PC-9 (cell line): ENCODE measurements at regions not wholly inside any gene's neighbourhood (a gene's known extent, or its start where the extent isn't known, plus 50 kb on each side); places are given as distances from the start of the nearest gene placed in this dataset.

Experiments
- BruUV-seq: library from RNA; stranded (reverse); fragments of 400-500 nt; replicated peaks from 2 replicates; lab custom pipeline; 2021; lab: Mats Ljungman, UMichigan
- CTCF ChIA-PET: fragments of 300-600 bp; sonication (Branson Sonifier 250); formaldehyde crosslinking; loops from one replicate; lab custom pipeline; 2022; ENCODE audit warnings: antibody characterized with exemption; lab: Charles Lee
- POLR2A ChIA-PET: fragments of 300-600 bp; sonication (Branson Sonifier 250); formaldehyde crosslinking; loops from one replicate; lab custom pipeline; 2022; ENCODE audit warnings: antibody characterized with exemption; ENCODE audit not compliant: unreplicated experiment; lab: Charles Lee
- DNase-seq, 2 experiments: peaks; one replicate each; pipeline versions ENCODE4 v3.0.0 to v3.0.0-alpha.2; 2015 to 2022; ENCODE audit warnings: mixed read lengths in 1 of 2
- H2AFZ ChIP-seq: fragments of 200-600 bp; sonication (generic); 2 replicates; pipeline ENCODE4 v1.8.1; 2017; ENCODE audit warnings: antibody characterized with exemption
- H3F3A ChIP-seq: fragments of 200-600 bp; sonication (generic); 2 replicates; pipeline ENCODE4 v1.8.1; 2017; ENCODE audit warnings: antibody characterized with exemption, mild to moderate bottlenecking, low read depth; ENCODE audit not compliant: insufficient read depth
- H3K27ac ChIP-seq: fragments of 200-600 bp; sonication (generic); 2 replicates; pipeline ENCODE4 v1.6.1; 2016; ENCODE audit warnings: mixed run types
- H3K27me3 ChIP-seq: fragments of 200-600 bp; sonication (generic); 2 replicates; pipeline ENCODE4 v1.6.1; 2016; ENCODE audit warnings: low read depth, mixed run types; ENCODE audit not compliant: insufficient read depth
- H3K36me3 ChIP-seq: fragments of 200-600 bp; sonication (generic); 2 replicates; pipeline ENCODE4 v1.6.1; 2016; ENCODE audit warnings: low read depth, mixed run types
- H3K4me1 ChIP-seq: fragments of 200-600 bp; sonication (generic); replicated peaks from 2 replicates; pipeline ENCODE4 v1.6.1; 2016; ENCODE audit warnings: mixed run types; ENCODE audit not compliant: insufficient read depth
- H3K4me2 ChIP-seq: fragments of 200-600 bp; sonication (generic); 2 replicates; pipeline ENCODE4 v1.6.1; 2017; ENCODE audit warnings: mixed run types
- H3K4me3 ChIP-seq: fragments of 200-600 bp; sonication (generic); 2 replicates; pipeline ENCODE4 v1.6.1; 2016; ENCODE audit warnings: mixed run types
- H3K79me2 ChIP-seq: fragments of 200-600 bp; sonication (generic); 2 replicates; pipeline ENCODE4 v1.6.1; 2017; ENCODE audit warnings: low read depth, mixed run types
- H3K9me2 ChIP-seq: fragments of 200-600 bp; sonication (generic); 2 replicates; pipeline ENCODE4 v1.8.1; 2017; ENCODE audit warnings: mild to moderate bottlenecking; ENCODE audit not compliant: insufficient read depth
- H3K9me3 ChIP-seq: fragments of 200-600 bp; sonication (generic); 2 replicates; pipeline ENCODE4 v1.8.1; 2016; ENCODE audit warnings: low read depth; ENCODE audit not compliant: insufficient read depth
- H4K20me1 ChIP-seq: fragments of 200-600 bp; sonication (generic); 2 replicates; pipeline ENCODE4 v1.8.1; 2017; ENCODE audit not compliant: insufficient read depth
- EZH2 ChIP-seq: fragments of 200-600 bp; sonication (generic); IDR thresholded peaks from 2 replicates; pipeline ENCODE4 v1.8.0; 2017; ENCODE audit warnings: antibody characterized with exemption, low read depth
- intact Hi-C: fragments of 100-400 bp; cut with micrococcal nuclease; formaldehyde crosslinking; loops from one replicate; pipeline ENCODE4 v1.10.0; 2022; ENCODE audit not compliant: unreplicated experiment
- TF ChIP-seq, protein P1 (sequence below): fragments of 200-600 bp; sonication (generic); conservative IDR thresholded peaks from 2 replicates; pipeline ENCODE4 v1.6.1; 2017; ENCODE audit warnings: mixed run types, antibody characterized with exemption, mild to moderate bottlenecking, moderate library complexity

DNA sequence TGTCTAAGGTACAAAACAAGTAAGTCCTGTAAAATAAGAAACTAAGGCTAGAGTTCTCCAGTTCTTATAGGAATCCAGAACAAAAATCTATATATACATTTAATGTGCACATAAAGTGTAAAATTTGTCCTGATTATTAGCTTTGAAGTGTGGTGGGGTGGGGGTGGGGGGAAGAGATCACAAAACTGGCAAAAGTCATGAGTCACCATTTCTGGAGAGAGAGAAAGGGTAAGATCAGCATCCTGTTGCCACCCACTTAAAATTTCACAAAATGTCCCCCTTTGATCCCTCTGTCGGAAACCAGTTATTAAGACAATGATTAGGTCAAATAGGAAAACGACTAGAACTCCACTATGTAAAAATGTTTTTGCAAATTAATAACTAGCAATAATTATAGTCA lies 482.0 kb upstream of the POU3F2 start:
- Histone ChIP-seq H3K27ac (no peak overlapping the region), H3K4me3 (no peak overlapping the region), H3K9me3 (no peaks in the 10 kb centered on the region), H3K9me2 (no peaks in the 10 kb centered on the region), H3K4me2 (no peak overlapping the region), H3K36me3 (no peaks in the 10 kb centered on the region), H2AFZ (no peak overlapping the region), H3F3A (no peaks in the 10 kb centered on the region), H3K79me2 (no peaks in the 10 kb centered on the region), H4K20me1 (0 out of 2 replicates have a peak, but pooled peaks cover 3% of the 10 kb centered on the region), H3K4me1 (no peaks in the 10 kb centered on the region), H3K27me3 (no peaks in the 10 kb centered on the region)
- CTCF ChIA-PET = no interaction called here
- no peak for DNase-seq
- no TSS peak for BruUV-seq
- TF ChIP-seq, protein P1, sequence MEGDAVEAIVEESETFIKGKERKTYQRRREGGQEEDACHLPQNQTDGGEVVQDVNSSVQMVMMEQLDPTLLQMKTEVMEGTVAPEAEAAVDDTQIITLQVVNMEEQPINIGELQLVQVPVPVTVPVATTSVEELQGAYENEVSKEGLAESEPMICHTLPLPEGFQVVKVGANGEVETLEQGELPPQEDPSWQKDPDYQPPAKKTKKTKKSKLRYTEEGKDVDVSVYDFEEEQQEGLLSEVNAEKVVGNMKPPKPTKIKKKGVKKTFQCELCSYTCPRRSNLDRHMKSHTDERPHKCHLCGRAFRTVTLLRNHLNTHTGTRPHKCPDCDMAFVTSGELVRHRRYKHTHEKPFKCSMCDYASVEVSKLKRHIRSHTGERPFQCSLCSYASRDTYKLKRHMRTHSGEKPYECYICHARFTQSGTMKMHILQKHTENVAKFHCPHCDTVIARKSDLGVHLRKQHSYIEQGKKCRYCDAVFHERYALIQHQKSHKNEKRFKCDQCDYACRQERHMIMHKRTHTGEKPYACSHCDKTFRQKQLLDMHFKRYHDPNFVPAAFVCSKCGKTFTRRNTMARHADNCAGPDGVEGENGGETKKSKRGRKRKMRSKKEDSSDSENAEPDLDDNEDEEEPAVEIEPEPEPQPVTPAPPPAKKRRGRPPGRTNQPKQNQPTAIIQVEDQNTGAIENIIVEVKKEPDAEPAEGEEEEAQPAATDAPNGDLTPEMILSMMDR = no peak
- no peak for TF ChIP-seq EZH2
- POLR2A ChIA-PET = no interaction called here
- intact Hi-C loops = no loop called here

DNA sequence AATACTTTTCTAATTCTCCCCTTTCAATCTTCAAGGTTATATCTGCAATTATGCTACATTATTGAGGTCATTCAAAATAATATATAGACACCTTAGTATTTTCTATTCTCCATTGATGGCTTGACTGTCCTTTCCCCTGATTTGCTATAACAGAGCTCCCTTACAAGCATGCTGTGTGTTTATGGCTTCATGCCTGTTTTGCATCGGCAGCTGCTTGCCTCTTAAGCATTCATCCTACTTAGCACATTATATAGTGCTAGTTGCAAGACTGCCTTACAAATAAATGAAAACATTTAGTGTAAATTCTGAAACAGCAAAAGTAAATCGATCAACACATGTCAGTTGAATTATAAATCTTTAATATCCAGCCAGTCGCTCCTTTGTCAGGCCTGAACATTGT lies 476.2 kb upstream of the POU3F2 start:
- no peak overlapping the region for H3K4me2 ChIP-seq
- H3K4me1 ChIP-seq = no peaks in the 10 kb centered on the region
- H3K4me3 ChIP-seq = no peak overlapping the region
- no peaks in the 10 kb centered on the region for H3F3A ChIP-seq
- no peaks in the 10 kb centered on the region for H4K20me1 ChIP-seq
- no peaks in the 10 kb centered on the region for H3K36me3 ChIP-seq
- intact Hi-C loops = no loop called here
- H2AFZ ChIP-seq = no peak overlapping the region
- CTCF ChIA-PET = no interaction called here
- H3K27me3 ChIP-seq = no peaks in the 10 kb centered on the region
- no peak for DNase-seq
- no peaks in the 10 kb centered on the region for H3K79me2 ChIP-seq
- POLR2A ChIA-PET = no interaction called here
- no peak for TF ChIP-seq EZH2
- TF ChIP-seq, protein P1 = no peak
- H3K9me2 ChIP-seq = no peaks in the 10 kb centered on the region
- H3K27ac ChIP-seq = no peak overlapping the region
- no TSS peak for BruUV-seq
- no peaks in the 10 kb centered on the region for H3K9me3 ChIP-seq

DNA sequence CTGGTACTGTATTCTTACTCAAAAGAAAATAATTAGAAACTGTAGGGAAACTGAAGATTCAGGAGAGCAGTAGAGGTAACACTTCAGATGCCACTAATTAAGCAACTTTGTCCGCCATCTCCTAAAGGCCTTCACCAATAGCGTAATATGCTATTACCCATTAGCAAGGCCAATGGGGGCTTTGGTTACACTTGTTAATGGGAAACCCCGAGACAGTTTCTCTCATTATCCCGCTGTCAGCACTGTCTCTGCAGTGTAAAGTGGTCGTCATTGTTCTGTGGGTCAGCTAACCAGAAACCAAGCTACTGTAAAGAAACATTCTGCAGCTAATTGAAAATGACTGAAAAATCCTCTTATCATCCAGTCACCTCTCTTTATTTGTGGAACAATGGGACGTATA lies 468.0 kb upstream of the POU3F2 start:
- Histone ChIP-seq H3K27me3 (no peaks in the 10 kb centered on the region), H3K4me1 (no peaks in the 10 kb centered on the region), H3K79me2 (no peaks in the 10 kb centered on the region), H3K4me2 (no peak overlapping the region), H3K27ac (no peak overlapping the region), H2AFZ (no peak overlapping the region), H3K36me3 (no peaks in the 10 kb centered on the region), H3K4me3 (no peak overlapping the region), H3F3A (no peaks in the 10 kb centered on the region), H4K20me1 (no peaks in the 10 kb centered on the region), H3K9me3 (no peaks in the 10 kb centered on the region), H3K9me2 (no peaks in the 10 kb centered on the region)
- DNase-seq = no peak
- POLR2A ChIA-PET = no interaction called here
- BruUV-seq = no TSS peak
- intact Hi-C loops = no loop called here
- no peak for TF ChIP-seq EZH2
- TF ChIP-seq, protein P1 = no peak
- CTCF ChIA-PET = no interaction called here
